K562 (cell line): ENCODE measurements at regions not wholly inside any gene's neighbourhood (a gene's known extent, or its start where the extent isn't known, plus 50 kb on each side); places are given as distances from the start of the nearest gene placed in this dataset.

Experiments
- DNMT1 ChIP-seq: fragments of 450-650 bp; IDR thresholded peaks from 2 replicates; pipeline ENCODE4 v1.6.1; 2016; ENCODE audit warnings: antibody characterized with exemption, mild to moderate bottlenecking
- ELF2 ChIP-seq: fragments of 250-450 bp; sonication (Bioruptor Pico); IDR thresholded peaks from 2 replicates; pipeline ENCODE4 v1.5.0; 2021; ENCODE audit warnings: mild to moderate bottlenecking
- HMGN3 ChIP-seq: IDR thresholded peaks from 2 replicates; pipeline ENCODE4 v1.6.1; 2011; ENCODE audit warnings: borderline replicate concordance, low read depth, mild to moderate bottlenecking, mixed read lengths, low read length; ENCODE audit not compliant: insufficient read length; ENCODE audit errors: extremely low read depth
- KLF13 ChIP-seq: fragments of 450-650 bp; IDR thresholded peaks from 2 replicates; pipeline ENCODE4 v1.6.1; 2016; ENCODE audit warnings: missing genetic modification characterization, low read depth, mild to moderate bottlenecking, missing compliant biosample characterization, moderate library complexity, borderline replicate concordance
- NCOR1 ChIP-seq: fragments of 450-650 bp; IDR thresholded peaks from 2 replicates; pipeline ENCODE4 v1.6.1; 2016; ENCODE audit warnings: mild to moderate bottlenecking, moderate library complexity
- PCBP1 ChIP-seq: fragments of 200-400 bp; formaldehyde crosslinking; IDR thresholded peaks from 2 replicates; pipeline ENCODE4 v1.6.1; 2018; ENCODE audit warnings: mild to moderate bottlenecking, low read depth, low read length; ENCODE audit not compliant: poor library complexity, severe bottlenecking
- RBM25 ChIP-seq: fragments of 200-400 bp; formaldehyde crosslinking; IDR thresholded peaks from 2 replicates; pipeline ENCODE4 v1.6.1; 2018; ENCODE audit warnings: low read length, low read depth, moderate library complexity; ENCODE audit not compliant: severe bottlenecking
- RHOXF2B ChIP-seq: fragments of 250-450 bp; sonication (Bioruptor Pico); conservative IDR thresholded peaks from 2 replicates; pipeline ENCODE4 v1.5.1; 2021
- SIRT6 ChIP-seq: IDR thresholded peaks from one replicate; pipeline ENCODE4 v1.6.1; 2012; ENCODE audit warnings: low read depth, mild to moderate bottlenecking, control low read depth, inconsistent platforms, low read length, moderate library complexity
- TGIF2 ChIP-seq: sonication (generic); formaldehyde crosslinking; IDR thresholded peaks from 2 replicates; pipeline ENCODE4 v1.8.1; 2022; ENCODE audit warnings: mild to moderate bottlenecking, missing genetic modification reagents, moderate library complexity
- XRCC5 ChIP-seq: fragments of 200-400 bp; formaldehyde crosslinking; IDR thresholded peaks from 2 replicates; pipeline ENCODE4 v1.6.1; 2017; ENCODE audit warnings: low read depth, mild to moderate bottlenecking, low read length
- ZBED1 ChIP-seq: IDR thresholded peaks from 2 replicates; pipeline ENCODE4 v1.6.1; 2014
- ZNF121 ChIP-seq: sonication (generic); formaldehyde crosslinking; conservative IDR thresholded peaks from 2 replicates; pipeline ENCODE4 v1.8.0; 2022; ENCODE audit warnings: missing genetic modification reagents
- ZNF592 ChIP-seq: fragments of 450-650 bp; IDR thresholded peaks from 2 replicates; pipeline ENCODE4 v1.6.1; 2017; ENCODE audit warnings: antibody characterized with exemption, mild to moderate bottlenecking
- TF ChIP-seq, protein P1 (sequence below): fragments of 250-450 bp; sonication (Bioruptor Pico); IDR thresholded peaks from 2 replicates; pipeline ENCODE4 v1.8.0; 2021; ENCODE audit warnings: moderate library complexity, mild to moderate bottlenecking, inconsistent platforms
- TF ChIP-seq, protein P2 (sequence below): sonication (generic); formaldehyde crosslinking; IDR thresholded peaks from 2 replicates; pipeline ENCODE4 v1.4.0; 2020; ENCODE audit warnings: mild to moderate bottlenecking, missing genetic modification reagents
- TF ChIP-seq, protein P3 (sequence below): fragments of 450-650 bp; formaldehyde crosslinking; IDR thresholded peaks from 2 replicates; pipeline ENCODE4 v1.4.0; 2020; ENCODE audit warnings: mild to moderate bottlenecking, moderate library complexity
- TF ChIP-seq, protein P4 (sequence below), 2 experiments: IDR thresholded peaks in 1 of 2; conservative IDR thresholded peaks in 1 of 2; 2 replicates each; pipeline ENCODE4 v1.6.1; 2016; ENCODE audit warnings: low read depth in 2 of 2, mild to moderate bottlenecking in 1 of 2, missing compliant biosample characterization in 1 of 2, missing genetic modification characterization in 1 of 2, moderate library complexity in 1 of 2

DNA sequence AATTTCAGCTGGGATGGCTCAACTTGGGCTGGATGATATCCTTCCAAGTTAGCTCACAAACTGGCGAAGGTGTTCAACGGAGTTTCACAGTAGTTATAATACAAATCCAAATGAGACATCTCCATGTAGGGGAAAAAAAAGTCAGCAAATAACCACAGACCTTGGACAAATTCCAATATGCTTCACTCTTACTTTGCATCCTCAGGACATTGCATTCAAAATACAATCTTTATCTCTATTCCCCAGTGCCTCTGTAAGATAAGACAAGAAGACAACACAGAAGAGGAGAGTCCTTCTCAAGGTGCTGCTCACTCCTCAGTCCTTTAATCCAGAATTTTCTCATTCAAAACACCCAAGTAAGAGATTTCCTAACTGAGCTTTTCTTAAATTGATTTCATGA is 1797.7 kb downstream of the MRPL39 start (continued):
- TF ChIP-seq PCBP1 (no peak), SIRT6 (no peak), NCOR1 (peak; percentile 44), DNMT1 (no peak), RBM25 (no peak), TGIF2 (CRISPR knock-in tag) (no peak), ZNF592 (no peak), RHOXF2B (CRISPR knock-in tag) (no peak), KLF13 (tag) (no peak), ZNF121 (CRISPR knock-in tag) (no peak), XRCC5 (no peak), HMGN3 (no peak), ELF2 (CRISPR knock-in tag) (no peak), ZBED1 (no peak)
- TF ChIP-seq, protein P1, sequence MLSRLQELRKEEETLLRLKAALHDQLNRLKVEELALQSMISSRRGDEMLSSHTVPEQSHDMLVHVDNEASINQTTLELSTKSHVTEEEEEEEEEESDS (CRISPR knock-in tag) = no peak
- TF ChIP-seq, protein P2, sequence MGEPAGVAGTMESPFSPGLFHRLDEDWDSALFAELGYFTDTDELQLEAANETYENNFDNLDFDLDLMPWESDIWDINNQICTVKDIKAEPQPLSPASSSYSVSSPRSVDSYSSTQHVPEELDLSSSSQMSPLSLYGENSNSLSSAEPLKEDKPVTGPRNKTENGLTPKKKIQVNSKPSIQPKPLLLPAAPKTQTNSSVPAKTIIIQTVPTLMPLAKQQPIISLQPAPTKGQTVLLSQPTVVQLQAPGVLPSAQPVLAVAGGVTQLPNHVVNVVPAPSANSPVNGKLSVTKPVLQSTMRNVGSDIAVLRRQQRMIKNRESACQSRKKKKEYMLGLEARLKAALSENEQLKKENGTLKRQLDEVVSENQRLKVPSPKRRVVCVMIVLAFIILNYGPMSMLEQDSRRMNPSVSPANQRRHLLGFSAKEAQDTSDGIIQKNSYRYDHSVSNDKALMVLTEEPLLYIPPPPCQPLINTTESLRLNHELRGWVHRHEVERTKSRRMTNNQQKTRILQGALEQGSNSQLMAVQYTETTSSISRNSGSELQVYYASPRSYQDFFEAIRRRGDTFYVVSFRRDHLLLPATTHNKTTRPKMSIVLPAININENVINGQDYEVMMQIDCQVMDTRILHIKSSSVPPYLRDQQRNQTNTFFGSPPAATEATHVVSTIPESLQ = no peak
- TF ChIP-seq, protein P3, sequence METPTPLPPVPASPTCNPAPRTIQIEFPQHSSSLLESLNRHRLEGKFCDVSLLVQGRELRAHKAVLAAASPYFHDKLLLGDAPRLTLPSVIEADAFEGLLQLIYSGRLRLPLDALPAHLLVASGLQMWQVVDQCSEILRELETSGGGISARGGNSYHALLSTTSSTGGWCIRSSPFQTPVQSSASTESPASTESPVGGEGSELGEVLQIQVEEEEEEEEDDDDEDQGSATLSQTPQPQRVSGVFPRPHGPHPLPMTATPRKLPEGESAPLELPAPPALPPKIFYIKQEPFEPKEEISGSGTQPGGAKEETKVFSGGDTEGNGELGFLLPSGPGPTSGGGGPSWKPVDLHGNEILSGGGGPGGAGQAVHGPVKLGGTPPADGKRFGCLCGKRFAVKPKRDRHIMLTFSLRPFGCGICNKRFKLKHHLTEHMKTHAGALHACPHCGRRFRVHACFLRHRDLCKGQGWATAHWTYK = no peak
- TF ChIP-seq, protein P4, sequence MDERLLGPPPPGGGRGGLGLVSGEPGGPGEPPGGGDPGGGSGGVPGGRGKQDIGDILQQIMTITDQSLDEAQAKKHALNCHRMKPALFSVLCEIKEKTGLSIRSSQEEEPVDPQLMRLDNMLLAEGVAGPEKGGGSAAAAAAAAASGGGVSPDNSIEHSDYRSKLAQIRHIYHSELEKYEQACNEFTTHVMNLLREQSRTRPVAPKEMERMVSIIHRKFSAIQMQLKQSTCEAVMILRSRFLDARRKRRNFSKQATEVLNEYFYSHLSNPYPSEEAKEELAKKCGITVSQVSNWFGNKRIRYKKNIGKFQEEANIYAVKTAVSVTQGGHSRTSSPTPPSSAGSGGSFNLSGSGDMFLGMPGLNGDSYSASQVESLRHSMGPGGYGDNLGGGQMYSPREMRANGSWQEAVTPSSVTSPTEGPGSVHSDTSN (CRISPR knock-in tag; IDR thresholded peaks at IDR 0.05; ENCODE audit: low read depth) = no peak
- TF ChIP-seq, protein P4 (tag; conservative IDR thresholded peaks at IDR 0.05; ENCODE audit: low read depth) = no peak
